NB4 (cell line): ENCODE measurements at regions not wholly inside any gene's neighbourhood (a gene's known extent, or its start where the extent isn't known, plus 50 kb on each side); places are given as distances from the start of the nearest gene placed in this dataset.

Experiments
- CTCF ChIP-seq: IDR thresholded peaks from one replicate; pipeline ENCODE4 v1.5.1; 2012; ENCODE audit warnings: low read depth, low read length
- MAX ChIP-seq: IDR thresholded peaks from 2 replicates; pipeline ENCODE4 v1.6.1; 2011; ENCODE audit warnings: low read depth, low read length
- MYC ChIP-seq: IDR thresholded peaks from 2 replicates; pipeline ENCODE4 v1.6.1; 2011; ENCODE audit warnings: low read depth, low read length
- POLR2A ChIP-seq: IDR thresholded peaks from 2 replicates; pipeline ENCODE4 v1.6.1; 2011; ENCODE audit warnings: mild to moderate bottlenecking; ENCODE audit not compliant: insufficient read length; ENCODE audit errors: extremely low read depth

- no peak for TF ChIP-seq POLR2A
- TF ChIP-seq CTCF = no peak
- no peak for TF ChIP-seq MYC
- no peak for TF ChIP-seq MAX
Measured at GRCh38 chr1:119191325-119191724, 50.9 kb upstream of the WARS2 start.
